ENCODE measurements at regions not wholly inside any gene's neighbourhood (a gene's known extent, or its start where the extent isn't known, plus 50 kb on each side); places are given as distances from the start of the nearest gene placed in this dataset.
A peak's percentile ranks its signal among the peaks of the same experiment; 100 is the strongest.

GRCh38 chr2:145190031-145190703 is 670.2 kb upstream of the ZEB2 start:
- peak; percentile 14 for DNase-seq (ENCODE audit: low read depth)

- no peak for DNase-seq (ENCODE audit: low read depth)
These were observed 666.4 kb upstream of the ZEB2 start for GRCh38 chr2:145186303-145186702.

- DNase-seq (ENCODE audit: low read depth), result no peak
These were observed 665.8 kb upstream of the ZEB2 start for GRCh38 chr2:145185696-145186095.

GRCh38 chr2:145184741-145185651 is 665.1 kb upstream of the ZEB2 start:
- peak; percentile 66 for DNase-seq (ENCODE audit: low read depth)

GRCh38 chr2:145169285-145169684 is 649.4 kb upstream of the ZEB2 start:
- DNase-seq (ENCODE audit: low read depth), result no peak

- no peak for DNase-seq (ENCODE audit: low read depth)
These were observed 648.2 kb upstream of the ZEB2 start for GRCh38 chr2:145168091-145168490.

- DNase-seq (ENCODE audit: low read depth), result no peak
These were observed 646.9 kb upstream of the ZEB2 start for GRCh38 chr2:145166731-145167302.

GRCh38 chr2:145161656-145162055 is 641.7 kb upstream of the ZEB2 start:
- no peak for DNase-seq (ENCODE audit: low read depth)

GRCh38 chr2:145160855-145161254 is 640.9 kb upstream of the ZEB2 start:
- no peak for DNase-seq (ENCODE audit: low read depth)

- DNase-seq (ENCODE audit: low read depth), result no peak
These were observed 639.8 kb upstream of the ZEB2 start for GRCh38 chr2:145159676-145160075.

GRCh38 chr2:145157741-145158591 is 638.0 kb upstream of the ZEB2 start:
- peak; percentile 90 for DNase-seq (ENCODE audit: low read depth)

- DNase-seq (ENCODE audit: low read depth), result no peak
These were observed 637.2 kb upstream of the ZEB2 start for GRCh38 chr2:145157036-145157675.

- peak; percentile 33 for DNase-seq (ENCODE audit: low read depth)
These were observed 636.3 kb upstream of the ZEB2 start for GRCh38 chr2:145156199-145156598.

GRCh38 chr2:145155196-145155595 is 635.3 kb upstream of the ZEB2 start:
- DNase-seq (ENCODE audit: low read depth), result no peak

- no peak for DNase-seq (ENCODE audit: low read depth)
These were observed 634.8 kb upstream of the ZEB2 start for GRCh38 chr2:145154731-145155130.

- DNase-seq (ENCODE audit: low read depth), result no peak
These were observed 626.8 kb upstream of the ZEB2 start for GRCh38 chr2:145146691-145147090.

GRCh38 chr2:145144131-145144728 is 624.3 kb upstream of the ZEB2 start:
- no peak for DNase-seq (ENCODE audit: low read depth)

- no peak for DNase-seq (ENCODE audit: low read depth)
These were observed 622.1 kb upstream of the ZEB2 start for GRCh38 chr2:145141981-145142380.

- DNase-seq (ENCODE audit: low read depth), result no peak
These were observed 620.7 kb upstream of the ZEB2 start for GRCh38 chr2:145140658-145141057.

- no peak for DNase-seq (ENCODE audit: low read depth)
These were observed 618.7 kb upstream of the ZEB2 start for GRCh38 chr2:145138626-145139025.

- no peak for DNase-seq (ENCODE audit: low read depth)
These were observed 618.0 kb upstream of the ZEB2 start for GRCh38 chr2:145137901-145138300.

Data from LHCN-M2 (cell line).